HG03442 (cell line): ENCODE measurements at regions not wholly inside any gene's neighbourhood (a gene's known extent, or its start where the extent isn't known, plus 50 kb on each side); places are given as distances from the start of the nearest gene placed in this dataset.

Experiments
- ATAC-seq: cut with Tn5 transposase; IDR thresholded peaks from one replicate; pipeline ENCODE4 v1.9.1; 2021; ENCODE audit warnings: mild to moderate bottlenecking, moderate library complexity; ENCODE audit not compliant: unreplicated experiment

- no peak for ATAC-seq
These were observed 439.3 kb downstream of the USP25 start for GRCh38 chr21:16169102-16169511.

- ATAC-seq, result no peak
These were observed 440.0 kb downstream of the USP25 start for GRCh38 chr21:16169779-16170178.

GRCh38 chr21:16176570-16176969, 446.8 kb downstream of the USP25 start:
- ATAC-seq, result no peak

- ATAC-seq, result no peak
These were observed 447.8 kb downstream of the USP25 start for GRCh38 chr21:16177532-16177931.

- no peak for ATAC-seq
These were observed 450.0 kb downstream of the USP25 start for GRCh38 chr21:16179773-16180172.

- ATAC-seq, result no peak
These were observed 450.8 kb downstream of the USP25 start for GRCh38 chr21:16180614-16181013.

GRCh38 chr21:16181018-16181417, 451.2 kb downstream of the USP25 start:
- ATAC-seq, result no peak

GRCh38 chr21:16185766-16186165, 456.0 kb downstream of the USP25 start:
- ATAC-seq, result no peak

GRCh38 chr21:16186742-16187141, 457.0 kb downstream of the USP25 start:
- ATAC-seq, result no peak

- no peak for ATAC-seq
These were observed 458.0 kb downstream of the USP25 start for GRCh38 chr21:16187603-16188301.

- ATAC-seq, result no peak
These were observed 463.1 kb downstream of the USP25 start for GRCh38 chr21:16192902-16193301.

GRCh38 chr21:16193496-16194094, 463.8 kb downstream of the USP25 start:
- no peak for ATAC-seq

GRCh38 chr21:16194095-16194787, 464.5 kb downstream of the USP25 start:
- no peak for ATAC-seq

GRCh38 chr21:16194788-16195537, 465.2 kb downstream of the USP25 start:
- no peak for ATAC-seq

GRCh38 chr21:16195538-16195910, 465.7 kb downstream of the USP25 start:
- ATAC-seq, result no peak

- no peak for ATAC-seq
These were observed 466.2 kb downstream of the USP25 start for GRCh38 chr21:16196001-16196400.

- no peak for ATAC-seq
These were observed 468.8 kb downstream of the USP25 start for GRCh38 chr21:16198546-16198945.

GRCh38 chr21:16199539-16199938, 469.8 kb downstream of the USP25 start:
- ATAC-seq, result no peak

GRCh38 chr21:16201718-16202117, 471.9 kb downstream of the USP25 start:
- ATAC-seq, result no peak

GRCh38 chr21:16205527-16205926, 475.7 kb downstream of the USP25 start:
- ATAC-seq, result no peak
